HFFc6 (cell line): ENCODE measurements at regions not wholly inside any gene's neighbourhood (a gene's known extent, or its start where the extent isn't known, plus 50 kb on each side); places are given as distances from the start of the nearest gene placed in this dataset.

Source experiments
- DNase-seq: peaks from one replicate; pipeline ENCODE4 v3.0.0-alpha.2; 2018
- H3K27ac Mint-ChIP-seq: 2 replicates; pipeline ENCODE4 v1.8.0; 2020; ENCODE audit warnings: mild to moderate bottlenecking, mixed read lengths
- H3K27me3 Mint-ChIP-seq: 2 replicates; pipeline ENCODE4 v1.8.0; 2021; ENCODE audit warnings: mild to moderate bottlenecking, moderate library complexity, mixed read lengths; ENCODE audit not compliant: insufficient read depth
- H3K36me3 Mint-ChIP-seq: 2 replicates; pipeline ENCODE4 v1.8.0; 2021; ENCODE audit warnings: low read depth, mixed read lengths
- H3K4me1 Mint-ChIP-seq: 2 replicates; pipeline ENCODE4 v1.8.0; 2020; ENCODE audit warnings: low read depth, mixed read lengths
- H3K4me3 Mint-ChIP-seq: 2 replicates; pipeline ENCODE4 v1.8.0; 2020; ENCODE audit warnings: mild to moderate bottlenecking, moderate library complexity, mixed read lengths
- H3K9me3 Mint-ChIP-seq: 2 replicates; pipeline ENCODE4 v1.8.0; 2020; ENCODE audit warnings: mild to moderate bottlenecking, mixed read lengths
- TF ChIP-seq, protein P1 (sequence below): fragments of 200-600 bp; sonication (generic); IDR thresholded peaks from 2 replicates; pipeline ENCODE4 v1.5.0; 2021; ENCODE audit warnings: antibody characterized with exemption, mild to moderate bottlenecking

GRCh38 chr1:244287726-244288125 lies 164.0 kb downstream of the ADSS2 start:
- DNase-seq = no peak
- Mint-ChIP-seq H3K27ac (no peak overlapping the region), H3K27me3 (peaks cover 14% of the 10 kb centered on the region; the same call in 1 of the 2 replicates), H3K9me3 (no peaks in the 10 kb centered on the region), H3K4me1 (no peaks in the 10 kb centered on the region), H3K36me3 (peaks cover 9% of the 10 kb centered on the region; the same call in 1 of the 2 replicates), H3K4me3 (no peak overlapping the region)
- TF ChIP-seq, protein P1, sequence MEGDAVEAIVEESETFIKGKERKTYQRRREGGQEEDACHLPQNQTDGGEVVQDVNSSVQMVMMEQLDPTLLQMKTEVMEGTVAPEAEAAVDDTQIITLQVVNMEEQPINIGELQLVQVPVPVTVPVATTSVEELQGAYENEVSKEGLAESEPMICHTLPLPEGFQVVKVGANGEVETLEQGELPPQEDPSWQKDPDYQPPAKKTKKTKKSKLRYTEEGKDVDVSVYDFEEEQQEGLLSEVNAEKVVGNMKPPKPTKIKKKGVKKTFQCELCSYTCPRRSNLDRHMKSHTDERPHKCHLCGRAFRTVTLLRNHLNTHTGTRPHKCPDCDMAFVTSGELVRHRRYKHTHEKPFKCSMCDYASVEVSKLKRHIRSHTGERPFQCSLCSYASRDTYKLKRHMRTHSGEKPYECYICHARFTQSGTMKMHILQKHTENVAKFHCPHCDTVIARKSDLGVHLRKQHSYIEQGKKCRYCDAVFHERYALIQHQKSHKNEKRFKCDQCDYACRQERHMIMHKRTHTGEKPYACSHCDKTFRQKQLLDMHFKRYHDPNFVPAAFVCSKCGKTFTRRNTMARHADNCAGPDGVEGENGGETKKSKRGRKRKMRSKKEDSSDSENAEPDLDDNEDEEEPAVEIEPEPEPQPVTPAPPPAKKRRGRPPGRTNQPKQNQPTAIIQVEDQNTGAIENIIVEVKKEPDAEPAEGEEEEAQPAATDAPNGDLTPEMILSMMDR = no peak

GRCh38 chr1:244288663-244289062 lies 163.0 kb downstream of the ADSS2 start:
- H3K27me3 Mint-ChIP-seq = peaks cover 14% of the 10 kb centered on the region; the same call in 1 of the 2 replicates
- no peak for DNase-seq
- no peak overlapping the region for H3K4me3 Mint-ChIP-seq
- peaks cover 9% of the 10 kb centered on the region; the same call in 1 of the 2 replicates for H3K36me3 Mint-ChIP-seq
- TF ChIP-seq, protein P1 = no peak
- H3K27ac Mint-ChIP-seq = no peak overlapping the region
- no peaks in the 10 kb centered on the region for H3K9me3 Mint-ChIP-seq
- H3K4me1 Mint-ChIP-seq = no peaks in the 10 kb centered on the region

GRCh38 chr1:244289991-244290785 lies 161.5 kb downstream of the ADSS2 start:
- TF ChIP-seq, protein P1 = no peak
- H3K27me3 Mint-ChIP-seq = peaks cover 11% of the 10 kb centered on the region; the same call in 1 of the 2 replicates
- H3K36me3 Mint-ChIP-seq = peaks cover 9% of the 10 kb centered on the region; the same call in 1 of the 2 replicates
- no peak overlapping the region for H3K27ac Mint-ChIP-seq
- no peak for DNase-seq
- H3K4me1 Mint-ChIP-seq = no peaks in the 10 kb centered on the region
- H3K4me3 Mint-ChIP-seq = no peak overlapping the region
- no peaks in the 10 kb centered on the region for H3K9me3 Mint-ChIP-seq

DNA sequence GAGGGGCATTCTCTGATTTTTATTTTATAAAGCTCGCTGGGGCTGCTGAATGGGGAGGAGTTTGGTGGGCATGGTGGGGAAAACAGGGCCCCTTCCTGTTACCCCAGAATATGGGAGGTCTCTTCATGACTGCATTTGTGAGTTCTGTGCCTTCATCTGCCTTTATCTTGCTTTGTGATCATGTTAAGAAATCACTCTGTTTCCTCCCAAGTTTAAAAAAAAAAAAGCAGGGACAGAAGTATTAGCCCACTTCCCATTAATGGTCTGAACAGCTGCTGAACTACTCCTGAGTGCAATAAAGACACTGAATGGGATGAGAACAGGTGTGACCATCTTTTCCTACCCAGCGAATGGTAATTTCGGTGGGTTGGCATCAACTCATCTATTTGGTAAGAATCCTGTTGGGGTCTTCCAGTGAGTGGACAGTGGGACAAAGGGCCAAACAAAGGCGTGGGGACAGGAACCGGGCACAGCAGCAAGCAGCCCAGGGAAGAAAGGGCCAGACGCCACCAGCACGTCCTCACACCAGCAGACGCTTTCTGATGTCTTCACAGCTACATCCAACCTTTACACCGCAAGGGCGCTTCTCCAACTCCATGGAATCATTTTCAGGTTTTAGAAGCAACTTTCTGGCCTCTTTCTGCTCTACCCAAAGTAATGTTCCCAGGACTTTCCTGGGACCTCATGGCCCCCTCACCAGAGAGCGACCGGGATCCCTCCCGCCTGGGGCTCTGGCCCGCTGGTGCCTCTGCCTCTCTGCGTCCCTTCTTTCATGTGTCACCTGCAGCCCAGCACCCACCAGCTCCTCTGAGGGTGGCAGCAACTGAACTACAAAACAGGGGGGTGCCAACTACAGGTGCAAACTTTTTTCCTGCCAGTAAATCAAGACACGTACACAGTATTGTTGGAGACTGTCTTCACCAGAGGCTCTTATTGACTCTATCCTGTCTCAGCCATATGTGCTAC lies 160.2 kb downstream of the ADSS2 start:
- TF ChIP-seq, protein P1 = no peak
- Mint-ChIP-seq H3K36me3 (peaks cover 9% of the 10 kb centered on the region; the same call in 1 of the 2 replicates), H3K4me3 (no peak overlapping the region), H3K27ac (no peak overlapping the region), H3K27me3 (peaks cover 11% of the 10 kb centered on the region; the same call in 1 of the 2 replicates), H3K4me1 (peaks cover 8% of the 10 kb centered on the region), H3K9me3 (no peaks in the 10 kb centered on the region)
- no peak for DNase-seq

DNA sequence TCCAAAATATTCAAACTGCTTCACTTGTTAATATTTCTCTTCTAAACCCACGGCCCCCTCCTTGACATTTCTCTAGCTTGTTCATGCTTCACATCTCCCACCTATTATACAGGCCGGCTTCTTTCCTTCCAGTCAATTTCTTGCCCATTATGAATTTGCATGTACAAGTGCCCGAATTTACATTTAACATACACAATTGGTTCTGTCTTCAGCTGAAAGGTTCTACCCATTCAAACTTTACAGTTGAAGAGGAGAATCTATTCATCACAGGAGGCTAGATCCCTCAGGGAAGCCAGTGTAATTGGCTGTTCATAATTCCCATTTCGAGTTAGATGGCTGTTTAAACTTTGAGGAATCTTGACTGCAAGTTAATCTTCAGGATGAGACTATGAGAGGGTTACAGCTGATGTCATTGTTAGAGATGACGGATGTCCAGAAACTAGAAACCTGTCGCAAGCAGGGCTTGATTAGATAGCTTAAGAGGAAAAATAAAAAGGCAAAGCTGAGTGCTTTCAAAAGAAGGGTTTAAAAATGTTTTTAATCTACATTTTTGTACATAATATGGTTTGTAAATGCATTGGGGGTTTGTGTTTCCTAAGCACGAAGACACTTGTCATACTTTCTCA lies 157.0 kb downstream of the ADSS2 start:
- H3K9me3 Mint-ChIP-seq = no peaks in the 10 kb centered on the region
- DNase-seq = no peak
- H3K4me1 Mint-ChIP-seq = peaks cover 16% of the 10 kb centered on the region
- no peak overlapping the region for H3K4me3 Mint-ChIP-seq
- TF ChIP-seq, protein P1 = no peak
- H3K27me3 Mint-ChIP-seq = peaks cover 12% of the 10 kb centered on the region
- no peaks in the 10 kb centered on the region for H3K36me3 Mint-ChIP-seq
- no peak overlapping the region for H3K27ac Mint-ChIP-seq
